HG02852 (cell line): ENCODE measurements at regions not wholly inside any gene's neighbourhood (a gene's known extent, or its start where the extent isn't known, plus 50 kb on each side); places are given as distances from the start of the nearest gene placed in this dataset.

ENCODE experiments used
- ATAC-seq: cut with Tn5 transposase; IDR thresholded peaks from one replicate; pipeline ENCODE4 v1.9.1; 2021; ENCODE audit warnings: mild to moderate bottlenecking, moderate library complexity; ENCODE audit not compliant: unreplicated experiment

DNA sequence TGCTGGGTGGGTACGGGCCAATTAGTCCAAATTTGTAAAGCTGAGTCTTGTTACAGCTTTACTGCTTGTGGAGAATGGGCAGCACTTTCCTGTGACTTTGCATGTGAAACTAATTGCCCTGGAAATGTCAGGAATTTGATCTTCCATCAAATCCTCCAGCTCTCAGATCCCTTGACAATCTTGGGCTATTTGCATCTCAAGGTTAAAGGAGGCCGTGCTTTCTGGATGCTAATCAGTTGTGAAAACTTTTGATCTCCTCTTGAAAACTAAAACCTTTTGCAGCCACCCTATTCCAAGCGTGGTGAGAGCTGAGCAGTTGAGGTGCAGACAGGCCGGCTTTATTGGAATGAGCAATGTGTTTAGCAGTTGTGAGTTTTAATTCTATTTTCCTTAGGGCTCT is 68.0 kb upstream of the CLINT1 start:
- ATAC-seq = no peak

DNA sequence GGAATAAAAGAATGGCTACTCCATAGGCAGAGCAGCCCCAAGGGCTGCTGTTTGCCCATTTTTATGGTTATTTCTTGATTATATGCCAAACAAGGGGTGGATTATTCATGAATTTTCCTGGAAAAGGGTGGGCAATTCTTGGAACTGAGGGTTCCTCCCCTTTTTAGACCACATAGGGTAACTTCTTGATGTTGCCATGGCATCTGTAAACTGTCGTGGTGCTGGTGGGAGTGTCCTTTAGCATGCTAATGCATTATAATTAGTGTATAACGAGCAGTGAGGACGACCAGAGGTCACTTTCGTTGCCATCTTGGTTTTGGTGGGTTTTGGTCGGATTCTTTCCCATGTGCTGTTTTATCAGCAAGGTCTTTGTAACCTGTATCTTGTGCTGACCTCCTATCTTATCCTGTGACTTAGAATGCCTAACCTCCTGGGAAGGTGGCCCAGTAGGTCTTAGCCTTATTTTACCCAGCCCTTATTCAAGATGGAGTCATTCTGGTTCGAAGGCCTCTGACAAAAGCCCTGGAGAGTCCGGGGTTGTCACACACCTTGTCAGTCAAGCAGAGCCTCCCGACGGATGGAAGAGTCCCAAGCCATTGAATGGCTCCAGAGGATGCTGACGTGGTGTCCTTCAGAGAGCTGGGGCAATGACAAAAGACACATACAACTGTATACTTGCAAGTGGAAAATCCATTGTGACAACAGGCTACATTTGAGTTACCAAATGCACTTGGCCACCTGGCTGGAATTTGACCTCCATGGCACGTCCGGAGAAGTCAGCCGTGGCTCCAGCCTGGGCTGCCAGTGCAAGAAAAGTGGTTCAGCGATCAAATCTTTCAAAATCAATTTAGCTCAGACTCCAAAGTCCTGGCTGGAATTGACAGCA is 67.1 kb upstream of the CLINT1 start:
- no peak for ATAC-seq

DNA sequence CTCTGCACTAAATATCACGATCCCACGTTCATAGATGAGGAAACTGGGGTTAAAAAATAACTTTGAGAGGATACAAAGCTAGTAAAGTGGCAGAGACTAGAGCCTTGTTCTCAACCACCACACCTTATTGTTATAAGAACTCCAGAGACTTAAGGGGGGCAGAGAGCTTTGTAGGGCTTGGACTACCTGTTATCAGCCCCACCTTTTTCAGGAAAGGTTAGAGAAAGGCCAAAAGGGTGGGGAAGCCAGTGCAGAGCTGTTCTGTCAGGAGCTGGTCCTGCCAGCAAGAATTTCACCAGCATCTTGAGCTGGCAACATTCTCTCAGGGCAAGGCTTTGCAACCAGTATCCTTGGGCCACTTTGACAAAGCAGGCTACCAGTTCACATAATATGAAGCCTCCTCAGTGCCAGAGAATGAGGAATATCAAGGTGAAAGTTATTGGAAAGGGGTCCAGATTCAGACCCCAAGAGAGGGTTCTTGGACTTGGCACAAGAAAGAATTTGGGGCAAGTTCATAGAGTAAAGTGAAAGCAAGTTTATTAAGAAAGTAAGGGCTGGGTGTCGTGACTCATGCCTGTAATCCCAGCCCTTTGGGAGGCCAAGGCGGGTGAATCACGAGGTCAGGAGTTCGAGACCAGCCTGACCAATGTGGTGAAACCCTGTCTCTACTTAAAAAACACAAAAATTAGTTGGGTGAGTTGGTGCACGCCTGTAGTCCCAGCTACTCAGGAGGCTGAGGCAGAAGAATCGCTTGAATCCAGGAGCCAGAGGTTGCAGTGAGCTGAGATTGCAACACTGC is 66.2 kb upstream of the CLINT1 start:
- no peak for ATAC-seq

DNA sequence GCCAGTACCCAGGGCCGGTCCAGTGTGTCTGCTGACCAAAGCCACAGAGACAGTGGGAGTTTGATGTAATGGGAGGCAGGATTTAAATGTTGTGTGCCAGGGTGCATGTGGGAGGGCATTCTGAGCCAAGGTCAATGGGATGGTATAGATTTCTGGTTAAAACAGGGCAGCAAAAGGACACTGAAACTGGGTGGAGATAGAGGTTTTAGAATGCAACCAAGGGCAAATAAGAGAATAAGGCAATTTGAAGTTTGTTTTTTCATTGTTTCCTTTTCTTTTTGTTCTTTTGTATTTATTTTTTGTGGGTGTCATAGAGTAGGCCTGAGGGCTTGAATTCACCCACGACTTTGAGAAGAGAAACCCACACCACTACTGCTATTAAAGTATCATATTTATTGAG is 65.5 kb upstream of the CLINT1 start:
- no peak for ATAC-seq

DNA sequence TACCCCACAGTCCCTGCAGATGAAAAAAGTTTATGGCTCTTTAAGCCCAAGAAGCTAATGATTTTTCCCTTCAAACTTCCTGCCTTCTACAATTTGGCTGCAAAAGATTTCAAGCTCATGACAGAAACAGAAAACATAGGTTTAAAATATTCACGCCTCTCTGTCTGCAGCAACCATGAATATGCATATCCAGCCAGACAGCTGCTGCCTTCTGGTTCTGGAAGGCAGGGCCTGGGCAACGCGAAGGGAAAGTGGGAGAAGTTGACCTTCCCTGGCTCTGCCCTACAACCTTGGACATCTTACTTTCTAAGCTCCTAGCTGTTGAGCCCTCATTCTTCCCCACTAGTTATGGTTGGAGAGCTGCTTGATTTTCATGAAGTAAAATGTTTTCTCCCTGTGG is 64.8 kb upstream of the CLINT1 start:
- ATAC-seq = no peak

DNA sequence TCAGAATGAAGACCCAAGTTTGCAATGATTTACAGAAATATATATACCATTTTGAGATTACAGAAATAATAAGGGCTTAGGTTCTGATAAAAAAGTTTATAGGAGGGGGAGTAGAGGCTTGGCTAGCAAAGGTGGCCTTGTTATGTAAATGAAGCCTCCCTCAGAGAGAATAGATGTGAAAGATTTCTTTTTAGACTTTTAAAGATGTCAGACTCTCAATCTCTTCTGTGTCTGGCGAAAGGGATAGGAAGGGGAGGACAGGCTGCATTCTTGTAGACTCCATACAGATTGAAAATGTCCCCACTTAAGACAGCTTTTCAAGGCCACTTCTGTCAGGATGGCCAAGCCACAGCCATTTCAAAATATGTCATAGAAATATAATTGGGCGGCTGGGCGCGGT is 63.1 kb upstream of the CLINT1 start:
- no peak for ATAC-seq

DNA sequence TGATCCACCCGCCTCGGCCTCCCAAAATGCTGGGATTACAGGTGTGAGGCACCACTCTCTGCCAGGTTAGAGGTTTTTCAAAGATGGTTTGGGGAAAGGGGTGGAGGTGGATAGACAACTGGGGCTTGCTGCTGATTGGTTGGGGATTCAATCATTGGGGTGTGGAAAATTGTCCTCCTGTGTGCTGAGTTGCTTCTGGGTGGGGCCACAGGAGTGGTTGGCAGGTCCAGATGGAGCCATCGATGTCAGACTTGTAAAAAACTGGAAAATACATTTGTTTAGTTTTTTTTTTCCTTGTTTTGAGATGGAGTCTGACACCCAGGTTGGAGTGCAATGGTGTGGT is 61.9 kb upstream of the CLINT1 start:
- no peak for ATAC-seq

DNA sequence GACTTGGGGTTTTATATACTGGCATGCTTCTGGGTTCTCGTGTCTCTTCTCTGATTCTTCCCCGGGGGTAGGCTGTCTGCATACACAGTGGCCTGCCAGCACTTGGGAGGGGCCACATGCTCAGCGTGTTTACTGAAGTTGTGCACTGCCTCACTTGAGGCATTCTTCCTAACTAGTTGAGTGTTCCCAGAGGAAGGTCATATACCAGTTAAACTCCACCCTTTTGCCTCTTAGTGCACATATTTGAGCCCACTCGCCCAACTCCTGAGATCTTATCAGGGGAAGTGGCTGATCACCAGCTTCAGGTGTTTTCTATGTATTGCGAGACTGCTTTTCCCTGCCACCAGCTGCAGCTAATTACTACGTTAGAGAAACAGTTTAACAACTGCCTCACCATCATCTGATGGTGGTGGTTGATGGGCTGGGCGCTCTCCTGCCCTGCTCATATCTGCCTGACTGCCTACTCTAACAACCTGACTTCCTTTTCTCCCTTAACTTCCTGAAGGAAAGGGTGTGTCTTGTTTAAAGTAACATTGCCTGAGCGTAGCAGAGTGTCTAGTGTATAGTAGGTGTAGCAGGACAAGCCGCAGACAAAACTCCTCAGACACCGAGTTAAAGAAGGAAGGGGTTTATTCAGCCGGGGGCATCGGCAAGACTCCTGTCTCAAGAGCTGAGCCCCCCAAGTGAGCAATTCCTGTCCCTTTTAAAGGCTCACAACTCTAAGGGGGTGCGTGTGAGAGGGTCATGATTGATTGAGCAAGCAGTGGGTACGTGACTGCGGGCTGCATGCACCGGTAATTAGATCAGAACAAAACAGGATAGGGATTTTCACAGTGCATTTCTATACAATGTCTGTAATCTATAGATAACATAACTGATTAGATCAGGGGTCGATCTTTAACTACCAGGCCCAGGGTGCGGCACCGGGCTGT is 60.1 kb upstream of the CLINT1 start:
- ATAC-seq = no peak

DNA sequence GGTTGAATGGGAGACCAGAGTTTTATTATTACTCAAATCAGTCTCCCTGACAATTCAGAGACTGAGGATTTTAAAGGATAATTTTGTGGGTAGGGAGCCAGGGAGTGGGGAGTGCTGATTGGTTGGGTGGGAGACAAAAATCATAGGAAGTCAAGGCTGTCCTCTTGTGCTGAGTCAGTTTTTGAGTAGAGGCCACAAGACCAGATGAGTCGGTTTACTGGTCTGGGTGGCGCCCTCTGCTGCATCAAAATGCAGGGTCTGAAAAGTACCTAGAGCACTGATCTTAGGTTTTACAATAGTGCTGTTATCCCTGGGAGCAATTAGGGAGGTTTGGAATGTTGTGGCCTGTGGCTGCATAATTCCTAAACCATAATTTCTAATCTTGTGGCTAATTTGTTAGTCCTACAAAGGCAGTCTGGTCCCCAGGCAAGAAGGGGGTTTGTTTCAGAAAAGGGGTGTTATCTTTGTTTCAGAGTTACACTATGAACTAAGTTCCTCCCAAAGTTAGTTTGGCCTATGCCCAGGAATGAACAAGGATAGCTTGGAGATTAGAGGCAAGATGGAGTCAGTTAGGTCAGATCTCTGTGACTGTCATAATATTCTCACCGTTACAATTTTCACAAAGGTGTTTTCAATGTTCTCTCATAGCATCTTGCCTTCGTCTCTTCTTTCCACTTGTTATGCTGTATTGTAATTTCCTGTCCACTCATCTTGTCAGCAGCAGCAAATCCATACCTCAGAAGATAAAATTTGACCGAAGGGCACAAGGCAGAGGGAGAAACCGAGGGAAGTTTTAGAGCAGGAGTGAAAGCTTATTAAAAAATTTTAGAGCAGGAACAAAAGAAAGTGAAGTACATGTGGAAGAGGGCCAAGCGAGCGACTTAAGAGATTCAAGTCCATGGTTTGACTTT is 59.2 kb upstream of the CLINT1 start:
- peak; percentile 74 for ATAC-seq

DNA sequence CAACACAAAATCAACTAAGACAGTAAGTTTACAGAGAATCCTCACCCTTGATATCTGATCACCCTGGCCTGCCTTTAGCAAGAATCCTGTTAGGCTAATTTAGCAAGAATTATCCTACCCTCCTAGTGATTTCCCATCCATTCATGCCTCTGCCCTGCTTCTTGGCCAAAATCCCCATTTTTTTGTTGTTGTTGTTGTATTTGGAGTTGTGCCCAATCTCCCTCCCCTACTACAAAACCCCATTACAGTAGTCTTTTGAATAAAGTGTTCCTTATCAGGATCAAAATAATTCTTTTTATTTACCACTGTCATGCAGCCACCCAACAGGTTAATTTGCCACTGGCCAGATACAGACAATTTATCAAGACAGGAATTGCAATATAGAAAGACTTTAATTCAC is 58.5 kb upstream of the CLINT1 start:
- no peak for ATAC-seq

DNA sequence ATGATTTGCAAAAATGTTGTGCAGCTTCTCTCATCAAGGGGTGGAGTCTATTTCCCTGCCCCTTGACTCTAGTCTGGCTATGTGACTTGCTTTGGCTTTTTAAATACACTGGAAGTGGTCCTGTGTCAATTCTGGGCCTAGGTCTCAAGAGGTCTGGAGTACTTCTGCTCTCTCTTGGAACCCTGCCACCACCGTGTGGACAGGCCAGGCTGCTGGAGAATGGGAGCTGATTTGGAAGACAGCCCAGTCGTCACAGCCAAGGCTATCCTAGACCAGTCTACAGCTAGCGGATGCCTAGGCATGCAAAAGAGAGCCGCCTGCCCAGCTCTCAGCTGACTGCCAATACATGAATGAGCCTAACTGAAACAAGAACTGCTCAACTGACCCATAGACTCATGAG is 56.7 kb upstream of the CLINT1 start:
- ATAC-seq = no peak

DNA sequence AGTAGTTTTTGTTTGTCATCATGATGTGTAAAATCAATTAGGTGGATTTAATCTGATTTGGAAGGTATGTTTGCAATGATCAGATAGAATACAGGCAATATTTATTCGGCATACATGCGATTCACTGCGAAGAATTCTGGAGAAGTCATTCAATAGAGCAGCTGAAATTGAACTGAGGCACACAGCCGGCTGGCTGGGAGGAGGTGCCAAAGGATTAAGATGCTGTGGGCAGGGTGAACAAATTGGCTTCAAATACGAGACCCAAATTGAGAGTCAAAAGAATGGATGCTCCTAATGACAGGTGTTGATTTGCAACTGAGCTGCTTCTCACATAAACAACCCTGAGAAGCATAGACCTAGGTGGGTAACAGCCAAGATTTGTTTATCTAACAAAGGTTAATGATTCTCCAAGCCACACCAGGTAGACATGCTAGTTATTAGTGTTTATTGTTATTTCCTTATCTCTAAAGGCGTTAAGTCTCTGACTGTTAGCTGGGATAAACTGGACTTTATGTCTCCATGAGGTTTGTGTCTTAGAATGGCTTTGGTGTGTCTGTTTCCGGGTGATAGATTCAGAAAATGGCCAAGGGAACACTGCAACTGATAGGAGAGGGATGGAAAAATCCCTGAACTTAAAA is 55.3 kb upstream of the CLINT1 start:
- ATAC-seq = no peak

DNA sequence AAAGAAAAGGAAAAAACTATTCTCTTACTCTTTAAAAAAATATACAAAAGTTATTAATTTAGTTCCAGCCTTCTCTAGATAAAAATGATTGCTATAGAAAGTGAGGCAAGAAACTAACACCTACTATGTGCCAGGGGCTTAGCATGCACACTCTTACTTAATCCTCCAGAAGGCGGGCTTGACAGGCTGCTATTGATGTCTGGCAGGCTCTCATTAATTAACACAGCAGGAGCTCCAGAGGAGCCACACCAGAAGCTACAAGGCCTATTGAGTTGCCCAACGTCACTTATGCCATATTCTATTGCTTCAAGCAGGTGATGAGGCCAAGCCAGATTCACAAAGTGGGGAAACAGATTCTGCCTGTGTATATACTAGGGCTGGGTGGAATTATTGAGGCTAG is 54.6 kb upstream of the CLINT1 start:
- no peak for ATAC-seq

DNA sequence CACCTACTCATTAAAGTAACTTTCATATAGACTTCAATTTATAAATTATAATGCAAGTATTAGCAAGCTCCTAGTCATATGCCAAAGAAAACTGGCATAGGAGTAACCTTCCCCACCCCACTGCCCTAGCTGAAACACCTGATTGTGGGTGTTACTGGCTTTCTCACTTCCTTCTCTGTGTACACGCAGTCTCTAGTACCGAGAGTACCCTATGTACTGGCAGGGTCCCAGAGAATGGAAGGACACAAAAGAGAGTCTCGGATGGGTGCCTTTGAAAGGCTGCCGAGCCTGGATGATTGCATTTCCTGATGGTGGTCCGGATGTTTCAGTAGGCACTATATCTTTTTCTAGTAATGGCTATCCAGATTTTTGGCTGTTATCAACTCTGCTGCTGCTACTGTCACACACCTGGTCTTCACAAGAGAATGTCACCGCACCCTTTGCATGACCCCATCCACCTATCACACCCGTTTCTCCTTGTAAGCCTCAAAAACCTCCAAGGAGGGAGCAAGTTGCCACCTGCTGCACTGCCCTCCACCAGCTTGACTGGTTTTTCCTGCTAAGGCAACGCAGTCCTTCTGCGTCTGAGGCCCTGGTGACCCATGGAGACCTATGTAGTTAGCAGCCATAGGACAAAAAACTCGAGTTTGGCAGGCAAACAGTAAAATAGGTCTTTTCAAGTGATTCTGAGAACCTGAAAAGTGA is 53.8 kb upstream of the CLINT1 start:
- ATAC-seq = peak; percentile 91

DNA sequence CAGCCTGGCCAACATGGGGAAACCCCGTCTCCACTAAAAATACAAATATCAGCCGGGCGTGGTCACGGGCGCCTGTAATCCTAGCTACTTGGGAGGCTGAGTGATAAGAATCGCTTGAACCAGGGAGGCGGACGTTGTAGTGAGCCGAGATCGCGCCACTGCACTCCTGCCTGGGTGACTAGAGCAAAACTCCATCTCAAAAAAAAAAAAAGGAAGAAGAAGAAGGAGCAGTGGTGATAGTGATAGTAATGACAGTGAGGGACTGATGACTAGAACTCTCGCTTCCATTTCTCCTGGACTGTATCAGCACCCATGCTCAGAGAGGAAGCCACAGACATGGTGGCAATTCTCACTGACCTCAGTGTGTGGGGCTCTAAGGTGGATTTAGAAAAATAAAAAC is 52.6 kb upstream of the CLINT1 start:
- ATAC-seq = no peak
